GM20000 (cell line): ENCODE measurements at regions not wholly inside any gene's neighbourhood (a gene's known extent, or its start where the extent isn't known, plus 50 kb on each side); places are given as distances from the start of the nearest gene placed in this dataset.

Experiments used
- DNase-seq: peaks from one replicate; pipeline ENCODE4 v3.0.0; 2012; ENCODE audit warnings: low spot score
- TF ChIP-seq, protein P1 (sequence below): IDR thresholded peaks from 2 replicates; pipeline ENCODE4 v1.5.1; 2012; ENCODE audit warnings: mild to moderate bottlenecking, control low read depth; ENCODE audit errors: extremely low read depth, missing control alignments

DNA sequence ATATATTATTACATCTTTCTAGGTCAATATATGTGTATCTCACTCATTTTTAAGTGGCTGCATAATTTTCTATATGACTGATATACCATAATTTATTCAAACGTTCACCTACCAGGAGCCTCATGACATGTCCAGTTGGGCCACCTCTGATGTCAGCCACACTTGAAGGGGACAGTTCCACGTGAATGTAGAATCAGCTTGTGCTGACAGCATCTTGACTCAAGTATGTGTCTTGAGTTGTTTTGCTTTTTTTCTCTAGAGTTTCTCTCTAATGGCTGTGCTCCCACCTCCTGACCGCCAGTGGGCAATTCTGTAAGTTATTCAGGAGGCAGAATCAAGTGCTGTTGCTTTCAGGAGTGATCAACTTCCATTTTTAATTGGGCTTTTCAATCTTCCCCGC is 237.9 kb downstream of the NFKBIZ start:
- TF ChIP-seq, protein P1, sequence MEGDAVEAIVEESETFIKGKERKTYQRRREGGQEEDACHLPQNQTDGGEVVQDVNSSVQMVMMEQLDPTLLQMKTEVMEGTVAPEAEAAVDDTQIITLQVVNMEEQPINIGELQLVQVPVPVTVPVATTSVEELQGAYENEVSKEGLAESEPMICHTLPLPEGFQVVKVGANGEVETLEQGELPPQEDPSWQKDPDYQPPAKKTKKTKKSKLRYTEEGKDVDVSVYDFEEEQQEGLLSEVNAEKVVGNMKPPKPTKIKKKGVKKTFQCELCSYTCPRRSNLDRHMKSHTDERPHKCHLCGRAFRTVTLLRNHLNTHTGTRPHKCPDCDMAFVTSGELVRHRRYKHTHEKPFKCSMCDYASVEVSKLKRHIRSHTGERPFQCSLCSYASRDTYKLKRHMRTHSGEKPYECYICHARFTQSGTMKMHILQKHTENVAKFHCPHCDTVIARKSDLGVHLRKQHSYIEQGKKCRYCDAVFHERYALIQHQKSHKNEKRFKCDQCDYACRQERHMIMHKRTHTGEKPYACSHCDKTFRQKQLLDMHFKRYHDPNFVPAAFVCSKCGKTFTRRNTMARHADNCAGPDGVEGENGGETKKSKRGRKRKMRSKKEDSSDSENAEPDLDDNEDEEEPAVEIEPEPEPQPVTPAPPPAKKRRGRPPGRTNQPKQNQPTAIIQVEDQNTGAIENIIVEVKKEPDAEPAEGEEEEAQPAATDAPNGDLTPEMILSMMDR = no peak
- no peak for DNase-seq

DNA sequence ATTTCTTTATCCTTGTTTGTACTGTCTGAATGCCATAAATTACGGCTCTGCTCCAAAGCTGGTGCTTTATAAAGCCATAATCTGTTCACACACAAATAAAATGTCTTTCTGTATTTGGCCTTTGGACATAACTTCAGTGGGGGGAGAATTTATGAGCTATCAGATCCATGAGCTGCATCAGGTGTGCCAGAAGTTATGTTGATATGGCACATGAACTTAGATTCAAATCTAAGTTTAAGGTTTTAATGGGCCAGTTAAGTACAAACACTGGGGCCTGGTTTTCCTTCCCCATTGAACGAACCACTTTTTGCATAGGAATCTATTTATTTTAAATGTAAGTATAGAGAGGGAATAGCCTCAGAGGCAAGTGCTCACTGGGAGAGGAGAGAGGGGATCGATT is 239.9 kb downstream of the NFKBIZ start:
- TF ChIP-seq, protein P1 = no peak
- DNase-seq = no peak

DNA sequence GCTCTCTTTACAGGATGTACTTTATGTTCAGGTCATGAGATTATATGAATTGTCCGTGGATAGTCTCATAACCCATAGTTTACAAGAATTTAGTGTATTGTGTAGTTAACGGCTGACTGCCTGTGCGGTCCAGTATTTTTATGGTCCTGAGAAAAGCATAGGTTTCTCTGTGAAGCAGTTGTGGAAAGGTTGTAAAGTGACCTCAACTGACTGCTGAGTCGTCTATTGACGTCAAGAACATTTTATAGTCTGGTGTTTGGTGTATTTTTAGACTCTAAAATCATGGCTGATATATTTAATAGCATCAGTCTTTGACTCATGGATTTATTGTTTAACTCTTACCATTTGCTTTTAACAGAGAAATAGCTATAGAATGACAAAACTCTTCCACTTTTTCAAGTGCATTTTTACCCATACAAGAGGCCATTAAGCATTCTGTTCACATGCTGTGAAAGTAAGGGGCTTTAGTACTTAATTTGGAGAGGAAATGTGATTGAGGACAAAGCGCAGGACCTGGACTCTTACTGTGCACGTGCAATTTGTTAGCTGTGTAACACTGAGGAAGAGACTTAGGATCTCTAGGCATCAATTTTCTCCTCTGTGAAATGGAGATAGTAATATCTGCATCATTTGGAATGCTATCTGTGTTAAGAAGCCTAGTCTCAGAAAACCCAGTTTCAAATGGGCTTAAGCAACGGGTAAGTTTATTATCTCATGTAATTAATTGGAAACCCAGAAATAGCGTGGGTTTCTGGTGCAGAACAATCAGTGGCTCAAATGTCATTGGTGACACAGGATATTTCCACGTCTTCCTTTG is 240.8 kb downstream of the NFKBIZ start:
- TF ChIP-seq, protein P1 = no peak
- DNase-seq = no peak

DNA sequence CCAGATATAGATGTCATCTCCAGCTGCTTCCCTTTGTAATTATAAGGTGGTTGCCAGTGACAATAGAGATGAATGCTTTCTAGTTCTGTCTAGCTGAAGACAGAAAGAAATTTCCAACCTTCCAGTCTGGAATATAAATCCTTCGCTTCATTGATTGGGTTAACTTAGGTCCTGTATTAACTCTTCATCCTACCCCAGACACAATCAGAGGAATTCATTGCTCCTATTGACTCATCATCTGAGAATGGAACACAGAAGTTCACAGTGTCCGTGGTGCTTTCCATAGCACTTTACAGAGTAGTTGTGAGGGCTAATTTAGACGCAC is 241.4 kb downstream of the NFKBIZ start:
- no peak for DNase-seq
- TF ChIP-seq, protein P1 = no peak

DNA sequence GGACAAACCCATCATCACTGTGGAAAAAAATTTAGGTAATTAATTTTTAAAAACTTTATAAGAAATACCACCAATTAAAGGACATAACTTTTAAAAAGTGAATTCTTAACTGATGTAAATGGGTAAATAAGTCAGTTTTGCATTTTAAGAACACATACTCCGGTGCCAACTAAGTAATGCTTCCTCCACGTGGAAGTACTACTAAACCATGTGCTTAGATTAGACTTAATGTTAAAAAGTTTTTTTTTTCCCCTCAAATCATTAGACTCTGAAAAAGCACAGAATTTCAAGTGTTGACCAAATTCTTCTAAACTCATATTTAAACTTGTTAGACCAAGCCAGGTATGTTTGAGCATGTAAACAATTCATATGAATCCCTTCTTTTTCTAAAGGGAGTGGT is 242.0 kb downstream of the NFKBIZ start:
- DNase-seq = no peak
- TF ChIP-seq, protein P1 = no peak

DNA sequence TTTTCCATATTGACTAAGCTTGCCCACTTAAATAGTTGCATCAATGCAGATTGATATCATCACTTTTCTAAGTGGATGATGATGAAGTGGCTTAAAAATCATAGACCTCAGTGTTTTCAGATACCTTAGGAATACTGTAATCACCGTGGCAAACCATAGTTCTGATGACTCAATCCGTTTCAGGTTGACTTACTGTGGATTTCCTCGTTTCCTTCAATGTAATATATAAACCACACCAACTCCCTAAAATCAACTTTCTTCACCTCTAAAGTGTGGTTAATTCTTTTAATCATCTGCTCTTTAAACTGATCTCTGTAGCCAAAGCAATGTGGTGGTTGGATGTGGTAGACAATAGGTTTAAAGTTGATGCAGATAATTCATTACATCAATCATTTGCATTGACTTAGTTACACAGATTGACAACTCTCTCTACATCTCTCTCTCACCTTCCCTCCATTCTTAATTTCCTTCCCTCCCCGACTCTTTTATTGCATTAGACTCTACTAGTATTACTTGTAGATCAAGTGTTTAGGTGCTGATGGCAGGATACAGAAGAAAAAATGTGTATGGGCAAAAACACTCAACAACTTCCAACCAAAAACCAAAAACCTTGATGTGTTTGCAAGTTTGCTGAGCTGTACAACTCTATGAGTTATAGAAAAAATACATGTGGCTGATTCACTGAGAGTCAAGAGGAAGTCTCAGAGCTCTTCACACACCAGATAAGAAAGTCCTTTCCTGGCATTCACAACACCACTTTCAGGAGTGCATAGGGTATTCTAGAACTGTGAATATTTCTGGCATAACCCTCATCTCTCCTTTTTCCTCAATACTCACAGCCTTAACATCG is 243.5 kb downstream of the NFKBIZ start:
- DNase-seq = no peak
- TF ChIP-seq, protein P1 = no peak

DNA sequence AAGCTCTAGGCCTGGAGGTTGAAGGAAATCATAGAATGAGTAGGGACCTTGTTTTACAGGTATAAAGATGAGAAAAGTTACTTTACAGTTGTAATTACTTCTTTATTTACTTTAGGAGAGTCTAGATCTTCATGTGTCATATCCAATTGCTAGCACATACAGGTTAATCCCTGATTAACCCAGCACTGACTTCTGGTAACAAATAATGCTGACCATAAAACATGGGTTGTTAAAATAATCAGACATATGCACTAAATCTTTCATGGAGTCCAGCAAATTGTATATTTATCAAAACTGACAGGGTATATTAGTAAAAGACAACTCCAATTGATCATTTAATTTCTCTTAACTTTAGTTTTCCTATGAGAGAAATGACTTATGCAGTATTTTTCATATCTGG is 245.2 kb downstream of the NFKBIZ start:
- TF ChIP-seq, protein P1 = no peak
- DNase-seq = no peak
